Natural killer cell (primary cell): ENCODE measurements at regions not wholly inside any gene's neighbourhood (a gene's known extent, or its start where the extent isn't known, plus 50 kb on each side); places are given as distances from the start of the nearest gene placed in this dataset.

Experiments used
- ATAC-seq, 3 donors: fragments of 150-1000 bp in 2 of 3; fragments of 200-7000 bp in 1 of 3; cut with Tn5 transposase; 1 replicate in 1 of 3; 2 replicates in 2 of 3; pipeline ENCODE4 v1.10.0; 2021; ENCODE audit warnings: mild to moderate bottlenecking in 2 of 3, moderate library complexity in 2 of 3
- DNase-seq, 2 donors: peaks; one replicate each; pipeline versions ENCODE4 v3.0.0 to v3.0.0-alpha.2; 2013 to 2021; ENCODE audit warnings: mixed read lengths in 1 of 2
- H3K27ac ChIP-seq: one replicate; pipeline ENCODE4 v1.5.1; 2013; ENCODE audit warnings: mild to moderate bottlenecking, low read length
- H3K27me3 ChIP-seq: one replicate; pipeline ENCODE4 v1.6.1; 2013; ENCODE audit warnings: low read length; ENCODE audit not compliant: control insufficient read depth, insufficient read depth
- H3K36me3 ChIP-seq: one replicate; pipeline ENCODE4 v1.6.1; 2013; ENCODE audit warnings: low read length; ENCODE audit not compliant: control insufficient read depth, insufficient read depth
- H3K4me1 ChIP-seq: one replicate; pipeline ENCODE4 v1.6.1; 2013; ENCODE audit warnings: low read length; ENCODE audit not compliant: control insufficient read depth, insufficient read depth
- H3K4me3 ChIP-seq: one replicate; pipeline ENCODE4 v1.5.1; 2013; ENCODE audit warnings: low read length
- H3K9me3 ChIP-seq: one replicate; pipeline ENCODE4 v1.6.1; 2013; ENCODE audit warnings: low read length; ENCODE audit not compliant: control insufficient read depth, insufficient read depth
- H3K27ac Mint-ChIP-seq, 2 donors: one replicate each; pipeline ENCODE4 v1.8.0; 2022; ENCODE audit warnings: mild to moderate bottlenecking in 2 of 2, mixed read lengths in 2 of 2, moderate library complexity in 1 of 2
- H3K27me3 Mint-ChIP-seq, 2 donors: one replicate each; pipeline ENCODE4 v1.8.0; 2022; ENCODE audit warnings: low read depth in 2 of 2, mixed read lengths in 2 of 2
- H3K36me3 Mint-ChIP-seq: one replicate; pipeline ENCODE4 v1.8.0; 2022; ENCODE audit warnings: mixed read lengths
- H3K4me1 Mint-ChIP-seq, 2 donors: one replicate each; pipeline ENCODE4 v1.8.0; 2022; ENCODE audit warnings: mixed read lengths in 2 of 2
- H3K4me3 Mint-ChIP-seq: one replicate; pipeline ENCODE4 v1.8.0; 2022; ENCODE audit warnings: mild to moderate bottlenecking, moderate library complexity, mixed read lengths
- H3K9me3 Mint-ChIP-seq, 2 donors: one replicate each; pipeline ENCODE4 v1.8.0; 2022; ENCODE audit warnings: mixed read lengths in 2 of 2
- WGBS: methylation state at CpG from one replicate; pipeline ENCODE4 v1.1.7; 2013; ENCODE audit warnings: missing lambda C conversion rate; ENCODE audit not compliant: insufficient coverage; 5-methylcytosine and 5-hydroxymethylcytosine counted together
- intact Hi-C: fragments of 100-400 bp; cut with micrococcal nuclease; formaldehyde crosslinking; loops from one replicate; pipeline ENCODE4 v1.14.2; 2022
- TF ChIP-seq, protein P1 (sequence below): fragments of 200-600 bp; IDR thresholded peaks from one replicate; pipeline ENCODE4 v1.8.0; 2022; ENCODE audit warnings: antibody characterized with exemption

DNA sequence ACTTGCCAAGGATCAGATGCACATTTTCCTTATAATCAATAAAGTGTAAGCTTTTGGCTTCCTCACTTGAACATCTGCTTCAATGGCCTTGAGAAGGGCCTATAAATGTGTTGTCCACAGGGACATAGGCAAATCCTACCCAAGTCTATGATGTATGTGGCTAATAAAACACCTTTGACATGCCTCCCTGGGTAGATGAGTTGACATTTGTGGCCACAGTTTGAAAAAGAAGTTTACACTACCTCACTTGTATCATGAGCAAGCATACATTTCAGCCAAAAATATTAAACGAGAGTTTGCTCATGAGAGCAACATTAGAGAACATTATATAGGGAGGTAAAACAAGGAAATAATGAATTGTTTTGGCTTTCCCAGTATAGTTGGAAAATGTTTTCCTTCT, 1067.7 kb downstream of the C4orf33 start:
- ATAC-seq (no peak), DNase-seq (no peak)
- Mint-ChIP-seq H3K9me3 (peaks cover 14 to 19% of the 10 kb centered on the region in 2 donors), H3K4me1 (no peaks in the 10 kb centered on the region), H3K27me3 (no peaks in the 10 kb centered on the region), H3K4me3 (no peak overlapping the region), H3K27ac (no peak overlapping the region), H3K36me3 (peaks cover 15% of the 10 kb centered on the region)
- WGBS: 100% methylated on average over 1 of the region's 1 CpG
- intact Hi-C loops: no loop called here
- no peak overlapping the region for H3K4me3 ChIP-seq
- H3K4me1 ChIP-seq: no peaks in the 10 kb centered on the region
- TF ChIP-seq, protein P1, sequence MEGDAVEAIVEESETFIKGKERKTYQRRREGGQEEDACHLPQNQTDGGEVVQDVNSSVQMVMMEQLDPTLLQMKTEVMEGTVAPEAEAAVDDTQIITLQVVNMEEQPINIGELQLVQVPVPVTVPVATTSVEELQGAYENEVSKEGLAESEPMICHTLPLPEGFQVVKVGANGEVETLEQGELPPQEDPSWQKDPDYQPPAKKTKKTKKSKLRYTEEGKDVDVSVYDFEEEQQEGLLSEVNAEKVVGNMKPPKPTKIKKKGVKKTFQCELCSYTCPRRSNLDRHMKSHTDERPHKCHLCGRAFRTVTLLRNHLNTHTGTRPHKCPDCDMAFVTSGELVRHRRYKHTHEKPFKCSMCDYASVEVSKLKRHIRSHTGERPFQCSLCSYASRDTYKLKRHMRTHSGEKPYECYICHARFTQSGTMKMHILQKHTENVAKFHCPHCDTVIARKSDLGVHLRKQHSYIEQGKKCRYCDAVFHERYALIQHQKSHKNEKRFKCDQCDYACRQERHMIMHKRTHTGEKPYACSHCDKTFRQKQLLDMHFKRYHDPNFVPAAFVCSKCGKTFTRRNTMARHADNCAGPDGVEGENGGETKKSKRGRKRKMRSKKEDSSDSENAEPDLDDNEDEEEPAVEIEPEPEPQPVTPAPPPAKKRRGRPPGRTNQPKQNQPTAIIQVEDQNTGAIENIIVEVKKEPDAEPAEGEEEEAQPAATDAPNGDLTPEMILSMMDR: no peak
- no peaks in the 10 kb centered on the region for H3K36me3 ChIP-seq
- H3K27me3 ChIP-seq: no peaks in the 10 kb centered on the region
- no peaks in the 10 kb centered on the region for H3K9me3 ChIP-seq
- no peak overlapping the region for H3K27ac ChIP-seq

DNA sequence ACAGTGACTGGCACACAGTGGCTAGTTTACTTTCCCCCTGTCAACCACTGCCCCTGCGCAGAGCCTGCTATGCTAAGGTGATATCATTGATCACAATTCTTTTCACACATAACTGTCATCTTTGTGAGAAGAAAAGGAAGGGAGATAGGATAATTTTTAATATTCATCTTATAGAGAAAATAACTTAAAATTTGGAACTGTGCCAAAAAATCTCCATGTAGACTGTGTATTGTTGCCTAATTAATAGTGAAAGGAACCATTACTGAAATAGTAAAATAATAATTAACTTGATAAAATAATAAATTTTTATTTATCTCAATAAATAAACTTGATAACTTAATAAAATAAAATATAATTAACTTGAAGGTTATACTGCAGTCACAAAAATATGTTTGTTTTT, 1069.4 kb downstream of the C4orf33 start:
- no peaks in the 10 kb centered on the region for H3K27me3 ChIP-seq
- Mint-ChIP-seq H3K4me3 (no peak overlapping the region), H3K27ac (no peak overlapping the region), H3K27me3 (no peaks in the 10 kb centered on the region), H3K9me3 (peaks cover 14 to 19% of the 10 kb centered on the region in 2 donors), H3K4me1 (no peaks in the 10 kb centered on the region), H3K36me3 (peaks cover 15% of the 10 kb centered on the region)
- no CpG with 5 or more reads among the region's 1 CpG for WGBS
- ATAC-seq (no peak), DNase-seq (no peak)
- no peak overlapping the region for H3K27ac ChIP-seq
- H3K36me3 ChIP-seq: no peaks in the 10 kb centered on the region
- H3K9me3 ChIP-seq: no peaks in the 10 kb centered on the region
- intact Hi-C loops: no loop called here
- TF ChIP-seq, protein P1: no peak
- H3K4me3 ChIP-seq: no peak overlapping the region
- H3K4me1 ChIP-seq: no peaks in the 10 kb centered on the region

DNA sequence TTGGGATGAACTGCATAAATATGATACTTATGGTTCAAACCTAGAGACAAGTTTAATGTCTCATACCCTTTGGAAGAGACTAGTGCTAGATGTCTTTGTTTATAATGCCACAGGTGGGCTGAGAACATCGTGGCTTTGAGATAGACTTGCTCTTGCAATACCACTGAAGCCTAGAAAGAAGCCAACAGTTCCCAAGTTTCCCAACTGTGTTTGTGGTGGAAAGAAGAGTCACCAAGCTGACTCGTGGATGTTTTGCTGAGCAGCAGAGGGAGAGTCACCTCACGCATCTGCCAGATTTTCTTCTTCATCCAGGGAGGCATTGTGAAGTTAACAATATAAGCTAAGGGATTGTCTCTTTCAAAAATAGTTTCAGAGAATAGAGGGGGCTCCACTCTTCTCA, 1076.2 kb downstream of the C4orf33 start:
- Histone ChIP-seq H3K9me3 (no peaks in the 10 kb centered on the region), H3K4me1 (no peaks in the 10 kb centered on the region), H3K27me3 (no peaks in the 10 kb centered on the region), H3K27ac (no peak overlapping the region), H3K4me3 (no peak overlapping the region), H3K36me3 (no peaks in the 10 kb centered on the region)
- TF ChIP-seq, protein P1: no peak
- DNase-seq (no peak), ATAC-seq (no peak)
- WGBS: 74% methylated on average over 3 of the region's 3 CpGs
- peaks cover 2% of the 10 kb centered on the region for H3K36me3 Mint-ChIP-seq
- no peaks in the 10 kb centered on the region for H3K4me1 Mint-ChIP-seq
- H3K27ac Mint-ChIP-seq: no peak overlapping the region
- H3K4me3 Mint-ChIP-seq: no peak overlapping the region
- no peaks in the 10 kb centered on the region for H3K27me3 Mint-ChIP-seq
- H3K9me3 Mint-ChIP-seq: peaks cover 14 to 19% of the 10 kb centered on the region in 2 donors
- intact Hi-C loops: no loop called here

DNA sequence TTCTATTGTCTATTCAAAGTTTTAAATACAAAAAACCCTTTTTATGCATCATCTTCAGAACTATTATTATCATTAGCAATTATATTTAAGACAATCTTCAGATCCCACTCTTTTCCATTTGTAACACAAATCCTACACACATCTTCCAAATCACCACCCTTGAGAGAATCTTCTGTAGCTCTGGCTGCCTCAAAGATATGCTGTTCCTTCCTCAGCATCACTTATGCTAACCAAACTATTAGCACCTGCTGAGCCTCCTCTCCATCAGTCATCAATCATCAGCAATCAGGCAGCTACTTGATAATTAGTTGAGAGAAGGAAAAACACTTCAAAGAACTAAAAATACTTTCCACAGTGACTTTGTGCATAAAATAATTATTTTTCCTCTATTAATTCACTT, 1082.2 kb downstream of the C4orf33 start:
- no peaks in the 10 kb centered on the region for H3K4me1 Mint-ChIP-seq
- Histone ChIP-seq H3K4me3 (no peak overlapping the region), H3K9me3 (no peaks in the 10 kb centered on the region), H3K27ac (no peak overlapping the region), H3K4me1 (no peaks in the 10 kb centered on the region), H3K27me3 (no peaks in the 10 kb centered on the region), H3K36me3 (no peaks in the 10 kb centered on the region)
- intact Hi-C loops: no loop called here
- peaks cover 7 to 11% of the 10 kb centered on the region in 2 donors for H3K9me3 Mint-ChIP-seq
- DNase-seq (no peak), ATAC-seq (no peak)
- H3K27me3 Mint-ChIP-seq: no peaks in the 10 kb centered on the region
- no peak overlapping the region for H3K4me3 Mint-ChIP-seq
- TF ChIP-seq, protein P1: no peak
- H3K36me3 Mint-ChIP-seq: no peaks in the 10 kb centered on the region
- no peak overlapping the region for H3K27ac Mint-ChIP-seq
